ENCODE measurements at regions not wholly inside any gene's neighbourhood (a gene's known extent, or its start where the extent isn't known, plus 50 kb on each side); places are given as distances from the start of the nearest gene placed in this dataset.

GRCh38 chr18:68086481-68086880 is 570.0 kb upstream of the DSEL start:
- TF ChIP-seq CTCF (IDR thresholded peaks at IDR 0.05) = no peak
- TF ChIP-seq POLR2A (IDR thresholded peaks at IDR 0.05) = no peak

Data from Peyer's patch (tissue), 4 donors.